ENCODE measurements at regions not wholly inside any gene's neighbourhood (a gene's known extent, or its start where the extent isn't known, plus 50 kb on each side); places are given as distances from the start of the nearest gene placed in this dataset.

GRCh38 chr11:29008481-29008880 lies 900.3 kb downstream of the METTL15 start:
- no peak for DNase-seq (ENCODE audit: low read depth)
- TF ChIP-seq CTCF (IDR thresholded peaks at IDR 0.05; ENCODE audit: insufficient read depth, low read length), result no peak
- H3K4me3 ChIP-seq (ENCODE audit: low read depth, low read length), result no peak overlapping the region

- H3K4me3 ChIP-seq (ENCODE audit: low read depth, low read length), result no peak overlapping the region
- no peak for DNase-seq (ENCODE audit: low read depth)
- no peak for TF ChIP-seq CTCF (IDR thresholded peaks at IDR 0.05; ENCODE audit: insufficient read depth, low read length)
These were observed 898.5 kb downstream of the METTL15 start for GRCh38 chr11:29006668-29007067.

- no peak for DNase-seq (ENCODE audit: low read depth)
- no peak for TF ChIP-seq CTCF (IDR thresholded peaks at IDR 0.05; ENCODE audit: insufficient read depth, low read length)
- H3K4me3 ChIP-seq (ENCODE audit: low read depth, low read length), result no peak overlapping the region
These were observed 897.3 kb downstream of the METTL15 start for GRCh38 chr11:29005401-29005980.

- DNase-seq (ENCODE audit: low read depth), result no peak
- no peak for TF ChIP-seq CTCF (IDR thresholded peaks at IDR 0.05; ENCODE audit: insufficient read depth, low read length)
- no peak overlapping the region for H3K4me3 ChIP-seq (ENCODE audit: low read depth, low read length)
These were observed 894.6 kb downstream of the METTL15 start for GRCh38 chr11:29002816-29003215.

GRCh38 chr11:28999620-29000019 lies 891.4 kb downstream of the METTL15 start:
- DNase-seq (ENCODE audit: low read depth), result no peak
- H3K4me3 ChIP-seq (ENCODE audit: low read depth, low read length), result no peak overlapping the region
- TF ChIP-seq CTCF (IDR thresholded peaks at IDR 0.05; ENCODE audit: insufficient read depth, low read length), result no peak

GRCh38 chr11:28992996-28993395 lies 884.8 kb downstream of the METTL15 start:
- no peak overlapping the region for H3K4me3 ChIP-seq (ENCODE audit: low read depth, low read length)
- TF ChIP-seq CTCF (IDR thresholded peaks at IDR 0.05; ENCODE audit: insufficient read depth, low read length), result no peak
- DNase-seq (ENCODE audit: low read depth), result no peak

- TF ChIP-seq CTCF (IDR thresholded peaks at IDR 0.05; ENCODE audit: insufficient read depth, low read length), result no peak
- no peak for DNase-seq (ENCODE audit: low read depth)
- H3K4me3 ChIP-seq (ENCODE audit: low read depth, low read length), result no peak overlapping the region
These were observed 876.0 kb downstream of the METTL15 start for GRCh38 chr11:28984231-28984630.
